Mucosa of descending colon (tissue), 3 donors: ENCODE measurements at regions not wholly inside any gene's neighbourhood (a gene's known extent, or its start where the extent isn't known, plus 50 kb on each side); places are given as distances from the start of the nearest gene placed in this dataset.
"Not testable (repeated sequence)": the region's sequence is repeated elsewhere in the genome, so short reads cannot be mapped to it uniquely, and the experiment has no call there.

Source experiments
- ATAC-seq: fragments of 200-7000 bp; cut with Tn5 transposase; one replicate; pipeline ENCODE4 v1.9.1; 2020; ENCODE audit warnings: mild to moderate bottlenecking, moderate library complexity
- DNase-seq, 3 donors: peaks; one replicate each; pipeline ENCODE4 v3.0.0-alpha.2; 2020
- H3K36me3 ChIP-seq: fragments of 200-600 bp; one replicate; pipeline ENCODE4 v1.8.0; 2021; ENCODE audit warnings: low read depth, mild to moderate bottlenecking
- H3K4me1 ChIP-seq: fragments of 200-600 bp; one replicate; pipeline ENCODE4 v1.8.0; 2021; ENCODE audit warnings: low read depth, mild to moderate bottlenecking
- H3K4me3 ChIP-seq: fragments of 200-600 bp; one replicate; pipeline ENCODE4 v1.8.0; 2021; ENCODE audit warnings: mild to moderate bottlenecking
- H3K9me3 ChIP-seq: fragments of 200-600 bp; one replicate; pipeline ENCODE4 v1.8.0; 2021; ENCODE audit warnings: mild to moderate bottlenecking
- intact Hi-C, 2 donors: fragments of 100-400 bp; cut with DNase I in 1 of 2; cut with micrococcal nuclease in 1 of 2; formaldehyde crosslinking; loops; one replicate each; pipeline versions ENCODE4 v1.11.0 to v1.11.1; 2022; cut with DNase I, micrococcal nuclease
- TF ChIP-seq, protein P1 (sequence below): fragments of 200-600 bp; IDR thresholded peaks from one replicate; pipeline ENCODE4 v1.8.0; 2022; ENCODE audit warnings: antibody characterized with exemption, mild to moderate bottlenecking
- donor health status: DM: no; HTN: no; CAD: no; lungs with moderate emphysema.
- donor health status: DM: no; HTN: no; CAD: no.
- donor health status: DM: no; HTN: yes; CAD: no.

DNA sequence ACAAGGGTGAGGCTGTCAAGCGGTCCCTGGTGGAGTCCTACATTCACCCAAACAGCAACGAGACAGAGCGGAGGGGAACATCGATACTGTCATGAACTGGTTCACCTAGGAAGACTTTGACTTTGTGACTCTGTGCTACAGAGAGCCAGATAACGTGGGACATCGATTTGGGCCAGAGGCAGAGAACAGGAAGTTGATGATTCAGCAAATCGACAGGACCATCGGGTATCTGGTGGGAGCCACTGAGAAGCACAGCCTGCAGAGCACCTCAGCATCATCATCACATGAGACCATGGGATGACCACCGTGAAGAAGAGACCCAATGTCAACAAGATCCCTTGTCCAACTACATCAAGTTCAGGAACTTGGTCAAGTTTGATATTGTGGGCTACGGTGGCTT lies 104.1 kb upstream of the DRD5 start:
- H3K9me3 ChIP-seq, H3K36me3 ChIP-seq, intact Hi-C loops, ATAC-seq, DNase-seq, H3K4me3 ChIP-seq, H3K4me1 ChIP-seq: not testable (repeated sequence)

DNA sequence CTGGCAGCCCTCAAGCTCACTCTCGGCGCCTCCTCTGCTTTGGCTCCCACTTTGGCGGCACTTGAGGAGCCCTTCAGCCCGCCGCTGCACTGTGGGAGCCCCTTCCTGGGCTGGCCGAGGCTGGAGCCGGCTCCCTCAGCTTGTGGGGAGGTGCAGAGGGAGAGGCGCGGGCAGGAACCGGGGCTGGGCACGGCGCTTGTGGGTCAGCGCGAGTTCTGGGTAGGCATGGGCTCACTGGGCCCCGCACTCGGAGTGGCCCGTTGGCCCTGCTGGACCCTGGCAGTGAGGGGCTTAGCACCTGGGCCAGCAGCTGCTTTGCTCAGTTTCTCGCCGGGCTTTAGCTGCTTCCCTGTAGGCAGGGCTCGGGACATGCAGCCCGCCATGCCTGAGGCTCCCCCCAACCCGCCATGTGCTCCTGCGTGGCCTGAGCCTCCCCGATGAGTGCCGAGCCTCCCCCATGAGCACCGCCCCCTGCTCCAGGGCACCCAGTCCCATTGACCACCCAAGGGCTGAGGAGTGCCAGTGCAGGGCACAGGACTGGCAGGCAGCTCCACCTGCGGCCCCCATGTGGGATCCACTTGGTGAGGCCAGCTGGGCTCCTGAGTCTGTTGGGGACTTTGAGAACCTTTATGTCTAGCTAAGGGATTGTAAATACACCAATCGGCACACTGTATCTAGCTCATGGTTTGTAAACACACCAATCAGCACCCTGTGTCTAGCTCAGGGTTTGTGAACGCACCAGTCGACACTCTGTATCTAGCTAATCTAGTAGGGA lies 101.5 kb upstream of the DRD5 start:
- Histone ChIP-seq H3K4me3 (no peak overlapping the region), H3K4me1 (peaks cover 3% of the 10 kb centered on the region), H3K36me3 (no peaks in the 10 kb centered on the region), H3K9me3 (no peaks in the 10 kb centered on the region)
- TF ChIP-seq, protein P1, sequence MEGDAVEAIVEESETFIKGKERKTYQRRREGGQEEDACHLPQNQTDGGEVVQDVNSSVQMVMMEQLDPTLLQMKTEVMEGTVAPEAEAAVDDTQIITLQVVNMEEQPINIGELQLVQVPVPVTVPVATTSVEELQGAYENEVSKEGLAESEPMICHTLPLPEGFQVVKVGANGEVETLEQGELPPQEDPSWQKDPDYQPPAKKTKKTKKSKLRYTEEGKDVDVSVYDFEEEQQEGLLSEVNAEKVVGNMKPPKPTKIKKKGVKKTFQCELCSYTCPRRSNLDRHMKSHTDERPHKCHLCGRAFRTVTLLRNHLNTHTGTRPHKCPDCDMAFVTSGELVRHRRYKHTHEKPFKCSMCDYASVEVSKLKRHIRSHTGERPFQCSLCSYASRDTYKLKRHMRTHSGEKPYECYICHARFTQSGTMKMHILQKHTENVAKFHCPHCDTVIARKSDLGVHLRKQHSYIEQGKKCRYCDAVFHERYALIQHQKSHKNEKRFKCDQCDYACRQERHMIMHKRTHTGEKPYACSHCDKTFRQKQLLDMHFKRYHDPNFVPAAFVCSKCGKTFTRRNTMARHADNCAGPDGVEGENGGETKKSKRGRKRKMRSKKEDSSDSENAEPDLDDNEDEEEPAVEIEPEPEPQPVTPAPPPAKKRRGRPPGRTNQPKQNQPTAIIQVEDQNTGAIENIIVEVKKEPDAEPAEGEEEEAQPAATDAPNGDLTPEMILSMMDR, result no peak
- DNase-seq, result no peak
- intact Hi-C loops, result no loop called here
- ATAC-seq, result no peak

DNA sequence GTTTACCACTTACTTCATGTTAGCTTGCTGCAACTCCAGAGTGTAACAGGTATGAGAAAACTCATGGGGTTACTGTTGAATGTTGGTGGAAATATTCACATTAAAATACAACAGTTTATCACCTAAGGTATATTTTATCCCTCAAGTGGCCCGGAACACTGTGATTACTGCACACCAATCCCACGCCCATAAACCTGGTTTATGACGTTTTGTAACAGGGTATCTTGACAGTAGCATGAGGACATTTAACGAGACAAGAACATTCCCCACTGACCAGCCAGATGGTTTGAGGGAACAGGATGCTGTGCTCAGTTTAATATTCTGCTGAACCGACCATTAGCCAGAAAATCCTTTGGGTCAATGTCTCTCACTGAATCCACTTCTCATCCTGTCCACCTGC lies 98.3 kb upstream of the DRD5 start:
- H3K4me3 ChIP-seq, H3K9me3 ChIP-seq, H3K4me1 ChIP-seq, intact Hi-C loops, H3K36me3 ChIP-seq: not testable (repeated sequence)
- DNase-seq, result peak in 1 of 3 donors; percentile 31
- ATAC-seq, result peak; percentile 76

DNA sequence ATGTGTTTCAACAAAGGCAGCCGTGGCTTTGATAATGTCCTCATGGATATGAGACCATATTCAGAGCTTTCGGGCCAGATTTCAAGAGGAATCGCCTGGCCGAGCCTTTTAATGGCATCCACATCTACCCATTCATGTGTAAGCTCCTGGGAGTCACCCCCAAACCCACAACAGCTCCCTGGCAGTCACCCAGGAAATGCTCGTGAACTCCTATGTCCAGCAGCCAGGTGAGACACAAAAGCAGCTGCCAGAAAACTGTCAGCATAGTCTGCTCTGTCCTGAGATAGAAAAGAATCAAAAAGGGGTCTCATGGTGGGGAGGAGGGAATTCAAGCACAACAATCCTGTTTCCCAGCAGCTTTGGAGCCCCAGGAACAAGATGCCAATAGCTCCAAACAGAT lies 96.4 kb upstream of the DRD5 start:
- H3K36me3 ChIP-seq, H3K9me3 ChIP-seq, DNase-seq, ATAC-seq, intact Hi-C loops, H3K4me1 ChIP-seq, H3K4me3 ChIP-seq: not testable (repeated sequence)

DNA sequence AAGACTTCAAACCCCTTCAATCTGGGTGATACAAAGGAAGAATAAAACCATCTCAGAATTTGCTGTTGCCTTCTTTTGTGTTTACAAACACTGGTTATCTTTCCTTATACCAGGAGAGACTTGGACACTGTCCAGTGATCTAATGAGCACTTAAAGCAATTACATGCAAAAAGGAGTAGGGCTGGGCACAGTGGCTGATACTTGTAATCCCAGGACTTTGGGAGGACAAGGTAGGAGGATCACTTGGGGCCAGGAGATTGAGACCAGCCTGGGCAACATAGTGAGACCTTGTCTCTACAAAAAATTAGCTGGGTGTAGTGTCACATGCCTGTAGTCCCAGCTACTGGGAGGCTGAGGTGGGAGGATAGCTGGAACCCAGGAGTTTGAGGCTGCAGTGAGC lies 95.7 kb upstream of the DRD5 start:
- intact Hi-C loops, result no loop called here
- H3K4me1 ChIP-seq, result peaks cover 3% of the 10 kb centered on the region
- DNase-seq (no peak), ATAC-seq (peak; percentile 21)
- TF ChIP-seq, protein P1, result no peak
- H3K36me3 ChIP-seq, result no peaks in the 10 kb centered on the region
- no peaks in the 10 kb centered on the region for H3K9me3 ChIP-seq
- no peak overlapping the region for H3K4me3 ChIP-seq

DNA sequence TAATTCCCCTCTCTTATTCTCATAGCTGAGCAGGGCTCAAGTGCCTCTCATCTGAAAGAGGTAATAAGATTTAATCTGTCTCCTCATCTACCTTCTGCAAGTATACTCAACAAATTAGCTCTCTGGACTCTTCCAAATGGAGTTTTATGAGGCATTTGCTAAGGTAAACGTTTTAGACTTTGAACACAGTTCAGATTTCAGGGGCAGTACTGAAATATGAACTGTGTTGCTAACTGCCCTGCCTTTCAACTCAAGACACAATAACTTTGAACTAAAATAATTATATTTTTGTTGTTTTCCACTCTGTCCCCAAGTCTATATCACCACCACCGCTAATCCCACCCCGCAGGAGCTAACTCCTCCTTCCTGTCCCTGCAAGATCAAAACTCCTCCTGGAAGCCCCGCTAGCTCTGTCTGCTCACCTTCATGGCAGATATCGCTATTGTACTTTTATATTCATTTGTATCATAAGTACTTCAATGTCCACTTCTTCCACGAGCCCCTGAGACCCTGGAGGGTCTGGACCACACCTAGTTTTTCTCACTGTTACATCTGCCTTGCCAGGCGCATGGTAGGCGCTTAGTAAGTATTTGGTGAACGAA lies 90.7 kb upstream of the DRD5 start:
- ATAC-seq, H3K4me1 ChIP-seq, H3K9me3 ChIP-seq, H3K36me3 ChIP-seq, DNase-seq, intact Hi-C loops, H3K4me3 ChIP-seq: not testable (repeated sequence)

DNA sequence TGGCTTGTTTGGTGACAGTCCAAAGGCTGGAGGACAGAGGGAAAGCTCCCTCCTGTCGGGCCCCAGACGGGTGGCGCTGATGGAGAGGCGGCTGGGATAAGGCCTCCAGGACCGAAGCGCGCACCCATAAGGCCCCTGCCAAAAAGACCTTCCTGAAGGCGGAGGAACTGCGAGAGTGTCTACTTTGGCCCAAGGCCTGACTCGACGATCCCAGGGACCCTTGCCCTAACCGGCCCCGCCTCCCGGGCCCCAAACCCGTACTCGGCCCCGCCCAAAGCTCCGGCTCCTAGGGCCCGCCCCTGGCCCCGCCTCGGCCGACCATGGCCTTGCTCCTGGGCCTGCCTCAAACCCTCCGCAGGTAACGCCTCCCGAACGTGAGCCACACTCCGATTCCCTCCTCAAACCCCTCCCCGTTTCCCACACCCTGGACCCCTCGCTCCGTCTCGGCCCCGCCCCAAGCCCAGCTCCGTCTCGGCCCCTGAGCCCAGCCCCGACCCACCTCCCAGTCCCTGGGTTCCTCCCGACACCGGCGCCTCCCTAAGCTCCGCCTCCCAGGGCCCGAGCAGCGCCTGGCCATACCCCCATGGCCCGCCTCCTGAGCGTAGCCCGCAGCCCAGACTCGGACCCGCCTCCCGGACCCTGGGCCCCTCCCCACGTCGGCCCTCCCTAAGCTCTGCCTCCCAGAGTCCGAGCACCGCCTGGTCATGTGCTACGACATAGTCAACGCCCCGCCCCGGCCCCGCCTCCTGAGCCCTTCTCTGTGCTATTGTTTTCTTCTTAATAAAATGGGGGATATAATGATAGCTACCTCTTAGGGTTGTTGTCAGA lies 90.0 kb upstream of the DRD5 start:
- Histone ChIP-seq H3K4me3 (peak overlapping the region; percentile 22), H3K36me3 (no peaks in the 10 kb centered on the region), H3K9me3 (no peaks in the 10 kb centered on the region), H3K4me1 (peaks cover 3% of the 10 kb centered on the region)
- intact Hi-C loops, result no loop called here
- ATAC-seq, result peak; percentile 100
- peak; percentile 98 to 99 (median 98) for DNase-seq
- TF ChIP-seq, protein P1, result no peak

DNA sequence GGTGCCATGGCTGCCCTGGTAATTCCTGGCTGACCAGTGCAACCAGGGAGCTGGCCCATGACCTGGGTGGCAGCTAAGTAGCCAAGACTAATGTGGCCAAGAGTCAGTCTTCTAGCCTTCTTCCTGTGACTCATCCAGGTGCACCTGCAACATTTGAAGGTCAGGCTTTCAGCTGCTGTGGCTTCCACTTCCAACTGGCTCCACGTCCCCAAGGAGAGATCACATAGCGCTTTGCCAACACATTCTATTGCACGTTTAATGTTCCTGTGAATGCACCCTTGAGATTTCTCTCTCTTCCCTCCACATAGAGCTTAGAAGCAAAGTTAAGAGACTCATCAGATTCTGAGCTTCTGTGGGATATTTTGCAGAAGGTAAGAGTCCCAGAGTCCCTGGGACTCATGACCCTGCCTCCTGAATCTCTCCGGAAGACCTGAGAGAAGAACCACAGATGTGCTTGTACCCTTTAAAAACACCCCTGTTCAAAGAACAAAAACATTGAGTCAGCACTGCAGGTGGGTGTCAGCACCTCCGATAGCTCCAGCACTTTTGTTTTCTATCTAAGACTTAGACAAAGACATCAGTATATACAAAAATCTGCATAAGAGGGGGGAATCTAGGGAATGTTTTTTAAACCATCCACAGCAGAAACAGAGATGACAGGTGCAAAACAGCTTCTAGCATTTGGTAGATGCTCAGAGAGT lies 88.5 kb upstream of the DRD5 start:
- H3K4me1 ChIP-seq, H3K9me3 ChIP-seq, H3K36me3 ChIP-seq, H3K4me3 ChIP-seq, intact Hi-C loops, ATAC-seq, DNase-seq: not testable (repeated sequence)

DNA sequence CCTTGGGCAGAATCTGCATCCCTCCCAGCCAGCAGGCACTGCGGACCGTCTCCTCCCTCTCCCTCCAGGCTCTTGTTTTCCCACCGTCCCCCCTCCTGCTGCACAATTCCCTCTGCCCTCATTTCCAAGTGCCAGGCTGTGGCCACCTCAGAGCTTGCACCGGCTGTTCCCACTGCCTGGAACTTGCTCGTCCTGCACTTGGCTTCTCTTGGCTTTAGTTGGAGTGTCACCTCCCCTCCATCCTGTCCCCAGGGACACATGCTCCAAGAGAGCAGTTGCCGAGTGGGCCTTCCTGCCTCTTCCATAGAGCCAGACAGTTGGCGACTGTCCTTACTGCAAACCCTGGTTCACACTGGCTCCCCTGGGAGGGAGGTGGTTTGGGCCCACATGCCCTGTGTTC lies 87.0 kb upstream of the DRD5 start:
- ATAC-seq, DNase-seq, intact Hi-C loops, H3K36me3 ChIP-seq, H3K4me1 ChIP-seq, H3K9me3 ChIP-seq, H3K4me3 ChIP-seq: not testable (repeated sequence)

DNA sequence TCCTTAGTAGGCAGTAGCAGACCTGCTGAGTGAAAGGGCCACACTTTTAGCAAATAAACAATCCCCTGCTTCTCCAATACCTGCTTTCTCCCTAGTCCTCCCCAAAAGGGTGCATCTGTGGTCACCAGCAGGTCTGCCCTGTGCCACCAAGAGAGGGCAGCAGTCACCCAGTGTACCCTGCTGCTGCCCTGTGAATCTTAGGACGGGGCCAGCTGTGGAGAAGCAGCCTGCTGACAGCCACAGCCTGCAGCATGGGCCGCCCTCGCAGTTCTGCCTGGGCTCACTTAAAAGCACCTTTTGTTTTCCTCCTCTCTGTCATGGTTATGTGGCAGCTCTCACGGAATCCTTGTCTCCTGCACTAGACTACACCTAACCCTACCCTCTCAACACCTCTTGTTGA lies 85.4 kb upstream of the DRD5 start:
- H3K9me3 ChIP-seq, H3K4me3 ChIP-seq, ATAC-seq, H3K36me3 ChIP-seq, intact Hi-C loops, H3K4me1 ChIP-seq: not testable (repeated sequence)
- DNase-seq, result peak in 2 of 3 donors; percentile 60 to 70
